Stomach (tissue), 4 donors: ENCODE measurements at regions not wholly inside any gene's neighbourhood (a gene's known extent, or its start where the extent isn't known, plus 50 kb on each side); places are given as distances from the start of the nearest gene placed in this dataset.

Experiments used
- CTCF ChIP-seq, 7 experiments: fragments of 450-650 bp in 4 of 7; fragments of 200-600 bp in 3 of 7; sonication (generic) in 3 of 7; IDR thresholded peaks; one replicate each; pipeline ENCODE4 v1.5.1; 2016 to 2019; ENCODE audit warnings: antibody characterized with exemption in 7 of 7, control low read depth in 2 of 7, mild to moderate bottlenecking in 1 of 7
- EP300 ChIP-seq: sonication (generic); formaldehyde crosslinking; IDR thresholded peaks from one replicate; pipeline ENCODE4 v1.6.1; 2017; ENCODE audit warnings: antibody characterized with exemption
- POLR2A ChIP-seq, 4 donors: fragments of 450-650 bp; IDR thresholded peaks; one replicate each; pipeline ENCODE4 v1.6.1; 2016; ENCODE audit warnings: antibody characterized with exemption in 4 of 4, control low read depth in 2 of 4, mild to moderate bottlenecking in 1 of 4, moderate library complexity in 1 of 4
- POLR2AphosphoS5 ChIP-seq, 3 donors: sonication (generic); formaldehyde crosslinking; IDR thresholded peaks; one replicate each; pipeline ENCODE4 v1.6.1; 2016; ENCODE audit warnings: antibody characterized with exemption in 3 of 3

- no peak for TF ChIP-seq CTCF (IDR thresholded peaks at IDR 0.05)
- TF ChIP-seq POLR2A (IDR thresholded peaks at IDR 0.05), result no peak
- TF ChIP-seq POLR2AphosphoS5 (IDR thresholded peaks at IDR 0.05), result no peak
- no peak for TF ChIP-seq EP300
Measured at GRCh38 chr11:105489446-105489845, 120.4 kb upstream of the GRIA4 start.
